HEK293 (cell line): ENCODE measurements at regions not wholly inside any gene's neighbourhood (a gene's known extent, or its start where the extent isn't known, plus 50 kb on each side); places are given as distances from the start of the nearest gene placed in this dataset.

Experiments used
- CTCF ChIP-seq: fragments of 450-650 bp; formaldehyde crosslinking; IDR thresholded peaks from 2 replicates; pipeline ENCODE4 v1.5.1; 2016; ENCODE audit warnings: missing biosample characterization, missing genetic modification characterization
- KLF16 ChIP-seq: fragments of 450-650 bp; formaldehyde crosslinking; IDR thresholded peaks from 2 replicates; pipeline ENCODE4 v1.5.1; 2017; ENCODE audit warnings: missing biosample characterization, missing genetic modification characterization
- REST ChIP-seq: fragments of 450-650 bp; formaldehyde crosslinking; IDR thresholded peaks from 2 replicates; pipeline ENCODE4 v1.5.1; 2016; ENCODE audit warnings: missing biosample characterization, missing genetic modification characterization
- ZBTB1 ChIP-seq: fragments of 450-650 bp; formaldehyde crosslinking; IDR thresholded peaks from 2 replicates; pipeline ENCODE4 v1.5.1; 2016; ENCODE audit warnings: missing biosample characterization, missing genetic modification characterization
- ZBTB10 ChIP-seq: fragments of 450-650 bp; formaldehyde crosslinking; IDR thresholded peaks from 2 replicates; pipeline ENCODE4 v1.5.1; 2016; ENCODE audit warnings: missing biosample characterization, missing genetic modification characterization
- ZBTB26 ChIP-seq: fragments of 450-650 bp; formaldehyde crosslinking; optimal IDR thresholded peaks from 2 replicates; pipeline ENCODE3; 2016; ENCODE audit warnings: missing biosample characterization, mild to moderate bottlenecking, missing genetic modification characterization
- ZBTB44 ChIP-seq: fragments of 450-650 bp; IDR thresholded peaks from 2 replicates; pipeline ENCODE4 v1.5.1; 2018; ENCODE audit warnings: missing biosample characterization, mild to moderate bottlenecking, missing genetic modification characterization
- ZNF37A ChIP-seq: fragments of 450-650 bp; IDR thresholded peaks from 2 replicates; pipeline ENCODE4 v1.5.1; 2018; ENCODE audit warnings: missing biosample characterization, missing genetic modification characterization
- ZNF423 ChIP-seq: fragments of 450-650 bp; formaldehyde crosslinking; IDR thresholded peaks from 2 replicates; pipeline ENCODE4 v1.5.1; 2016; ENCODE audit warnings: missing biosample characterization, missing genetic modification characterization
- ZNF501 ChIP-seq: fragments of 450-650 bp; formaldehyde crosslinking; IDR thresholded peaks from 2 replicates; pipeline ENCODE4 v1.5.1; 2016; ENCODE audit warnings: missing biosample characterization, missing genetic modification characterization
- ZNF513 ChIP-seq: fragments of 450-650 bp; IDR thresholded peaks from 2 replicates; pipeline ENCODE4 v1.5.1; 2018; ENCODE audit warnings: missing biosample characterization, missing genetic modification characterization
- ZNF600 ChIP-seq: fragments of 450-650 bp; formaldehyde crosslinking; IDR thresholded peaks from 2 replicates; pipeline ENCODE4 v1.5.1; 2016; ENCODE audit warnings: missing biosample characterization, missing genetic modification characterization

- TF ChIP-seq CTCF (tag by site-specific recombination), result no peak
- no peak for TF ChIP-seq ZNF423 (tag by site-specific recombination)
- no peak for TF ChIP-seq ZBTB10 (tag by site-specific recombination)
- TF ChIP-seq KLF16 (tag by site-specific recombination), result no peak
- no peak for TF ChIP-seq ZNF501 (tag by site-specific recombination)
- no peak for TF ChIP-seq ZBTB26 (tag by site-specific recombination)
- no peak for TF ChIP-seq REST
- TF ChIP-seq ZBTB1 (tag by site-specific recombination), result no peak
- TF ChIP-seq ZNF513 (tag by site-specific recombination), result no peak
- TF ChIP-seq ZNF600 (tag by site-specific recombination), result no peak
- TF ChIP-seq ZBTB44, result no peak
- TF ChIP-seq ZNF37A (tag by site-specific recombination), result no peak
Measured at GRCh38 chr10:89869592-89870156, 168.3 kb downstream of the KIF20B start.
